K562 (cell line): ENCODE measurements at regions not wholly inside any gene's neighbourhood (a gene's known extent, or its start where the extent isn't known, plus 50 kb on each side); places are given as distances from the start of the nearest gene placed in this dataset.

Source experiments
- GABPB1 ChIP-seq: sonication (generic); formaldehyde crosslinking; IDR thresholded peaks from 2 replicates; pipeline ENCODE4 v1.8.0; 2022; ENCODE audit warnings: mild to moderate bottlenecking, missing genetic modification reagents
- JUN ChIP-seq, 2 experiments: sonication (generic) in 1 of 2; formaldehyde crosslinking in 1 of 2; IDR thresholded peaks; 2 replicates each; pipeline versions ENCODE4 v1.6.1 to v1.8.0; 2012 to 2022; ENCODE audit warnings: borderline replicate concordance in 2 of 2, mild to moderate bottlenecking in 2 of 2, improper control_type of control experiment in 1 of 2, low read depth in 1 of 2, low read length in 1 of 2, missing genetic modification reagents in 1 of 2
- POLR2AphosphoS5 ChIP-seq: IDR thresholded peaks from 2 replicates; pipeline ENCODE4 v1.6.1; 2011; ENCODE audit warnings: mild to moderate bottlenecking, low read depth, low read length, moderate library complexity; ENCODE audit not compliant: control insufficient read depth, insufficient read depth

- TF ChIP-seq POLR2AphosphoS5 = no peak
- no peak for TF ChIP-seq GABPB1 (CRISPR knock-in tag)
- TF ChIP-seq JUN (IDR thresholded peaks at IDR 0.05; ENCODE audit: borderline replicate concordance, low read depth, low read length) = no peak
- TF ChIP-seq JUN (CRISPR knock-in tag; IDR thresholded peaks at IDR 0.05; ENCODE audit: borderline replicate concordance) = no peak
Observed at GRCh38 chr5:171593976-171594375, 174.5 kb downstream of the FGF18 start.
